CD4-positive, alpha-beta T cell treated with Interleukin-15 for 4 hours (primary cell): ENCODE measurements at regions not wholly inside any gene's neighbourhood (a gene's known extent, or its start where the extent isn't known, plus 50 kb on each side); places are given as distances from the start of the nearest gene placed in this dataset.

Experiments
- DNase-seq: peaks from one replicate; pipeline ENCODE4 v3.0.0-alpha.2; 2020; ENCODE audit warnings: low spot score

DNA sequence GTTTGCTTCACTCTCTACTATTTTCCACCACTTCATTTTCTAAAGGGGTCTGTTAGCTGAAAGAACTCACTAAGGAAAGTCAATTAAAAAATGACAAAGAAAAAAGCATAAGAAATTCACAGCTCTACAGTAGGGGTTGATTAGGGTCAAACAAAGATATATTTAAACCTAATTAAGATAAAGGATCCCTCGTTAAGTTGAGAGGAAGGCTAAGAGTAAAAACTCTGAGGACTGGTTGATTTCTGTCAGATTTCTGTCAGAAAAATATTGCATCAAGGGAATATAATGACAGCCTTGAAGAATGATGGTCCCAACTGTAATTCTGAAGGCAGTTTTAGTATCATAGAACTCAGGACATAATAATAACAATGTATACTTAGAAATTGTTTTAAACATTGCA lies 218.0 kb downstream of the QDPR start:
- no peak for DNase-seq

DNA sequence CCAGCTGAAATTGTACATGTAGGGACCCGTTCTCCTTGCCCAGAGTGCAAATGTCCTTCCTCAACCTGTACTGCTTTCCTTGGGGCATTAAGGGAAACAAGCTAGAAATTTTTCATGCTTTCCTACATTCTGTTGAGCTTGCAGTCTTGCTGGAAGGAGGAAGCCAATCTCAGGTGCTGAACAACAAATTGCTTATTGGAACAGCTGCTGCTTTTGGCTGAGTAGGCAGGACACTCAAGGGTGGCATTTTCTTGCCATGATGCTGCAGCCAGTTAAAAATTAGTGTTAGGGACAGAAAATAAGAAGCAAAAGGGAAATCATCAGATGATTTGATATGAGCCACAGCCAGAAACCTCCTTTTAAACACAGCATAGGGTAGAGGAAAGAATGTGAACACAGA lies 223.7 kb downstream of the QDPR start:
- DNase-seq = no peak

DNA sequence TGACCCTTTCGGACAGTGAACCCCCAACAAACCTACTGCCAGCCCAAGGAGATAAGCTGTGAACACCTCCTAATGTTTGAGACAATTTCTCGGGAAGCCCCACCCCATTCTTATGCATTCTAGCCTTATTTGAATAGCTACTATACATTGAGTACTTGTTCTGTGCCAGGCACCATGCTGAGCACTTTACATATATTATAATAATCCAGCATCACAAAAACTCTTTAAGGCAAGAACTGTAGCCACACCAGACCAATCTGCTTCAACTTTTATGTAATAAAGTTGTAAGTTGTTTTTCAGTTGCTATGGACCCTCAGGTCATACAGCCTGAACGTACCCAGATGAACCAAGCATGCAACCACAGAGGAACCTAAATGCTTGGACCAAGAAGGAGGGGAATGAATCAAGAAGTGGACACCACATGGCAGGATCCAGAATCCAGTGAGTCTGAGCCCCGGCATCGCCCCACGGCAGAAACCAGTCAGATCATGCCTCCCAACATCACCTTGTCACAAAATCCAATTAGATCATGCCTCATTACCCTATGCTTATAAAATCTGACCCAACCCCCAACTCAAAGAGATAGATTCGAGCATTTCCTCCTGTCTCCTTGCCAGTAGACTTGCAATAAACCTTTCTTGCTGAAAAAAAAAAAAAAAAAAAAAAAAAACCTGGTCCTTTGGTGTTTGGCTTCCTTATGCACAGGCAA lies 225.0 kb downstream of the QDPR start:
- no peak for DNase-seq

DNA sequence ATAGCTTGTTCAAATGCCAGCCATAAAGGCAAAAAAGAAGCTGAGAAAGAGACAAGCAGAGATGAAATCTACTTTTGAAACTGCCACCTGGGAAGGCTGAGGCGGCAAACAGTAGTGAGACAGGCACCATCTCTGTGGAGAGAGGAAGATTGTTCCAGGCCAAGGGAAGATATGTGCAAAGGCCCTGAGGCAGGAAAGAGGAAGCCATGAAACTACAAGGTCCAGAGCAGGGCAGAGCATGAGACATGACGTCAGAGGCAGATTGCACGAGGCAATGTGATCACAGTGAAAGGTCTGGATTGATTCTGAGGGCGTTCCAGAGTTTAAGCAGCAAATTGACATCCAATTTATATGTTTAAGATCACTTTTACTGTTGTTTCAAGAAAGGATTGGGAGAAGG lies 226.1 kb downstream of the QDPR start:
- no peak for DNase-seq

DNA sequence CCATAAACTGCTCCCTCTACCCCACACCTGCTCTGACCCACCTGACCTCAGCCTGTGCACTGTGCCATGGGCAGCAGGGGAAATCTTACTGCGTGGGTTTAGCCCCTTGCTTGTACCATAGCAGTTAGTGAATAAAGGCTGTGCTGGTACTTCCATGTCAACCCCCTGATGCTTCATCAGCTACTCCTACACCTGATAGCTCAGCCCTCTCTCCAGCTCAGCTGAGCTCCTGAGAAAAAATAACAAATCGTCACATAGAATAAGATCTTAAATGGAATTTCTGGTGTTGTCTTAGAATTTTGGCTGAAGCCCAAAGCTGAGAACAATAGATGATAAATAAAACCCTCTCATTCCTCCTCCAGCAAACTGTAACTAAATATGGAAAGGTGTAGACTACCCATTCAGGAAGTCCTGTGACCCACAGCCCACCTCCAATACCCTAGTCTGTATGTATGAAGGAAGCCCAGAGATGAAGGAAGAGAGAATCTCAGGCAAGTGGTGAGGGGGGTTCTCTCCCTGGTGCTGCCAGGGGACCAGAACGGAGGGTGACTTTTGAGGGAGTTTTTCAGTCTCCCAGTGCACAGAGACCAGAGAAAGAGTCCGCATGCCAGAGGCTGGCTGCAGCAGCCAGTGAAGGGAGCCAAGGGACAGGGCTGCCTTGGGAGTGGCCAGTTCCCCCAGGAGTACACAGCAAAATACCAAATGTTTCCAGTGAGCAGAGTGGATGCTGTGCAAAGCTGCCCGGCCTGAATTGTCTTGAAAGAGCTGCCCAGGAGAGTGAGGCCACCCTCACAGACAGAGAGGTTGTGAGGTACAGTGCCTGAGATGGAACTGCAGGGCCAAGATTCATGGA lies 227.3 kb downstream of the QDPR start:
- DNase-seq = no peak

DNA sequence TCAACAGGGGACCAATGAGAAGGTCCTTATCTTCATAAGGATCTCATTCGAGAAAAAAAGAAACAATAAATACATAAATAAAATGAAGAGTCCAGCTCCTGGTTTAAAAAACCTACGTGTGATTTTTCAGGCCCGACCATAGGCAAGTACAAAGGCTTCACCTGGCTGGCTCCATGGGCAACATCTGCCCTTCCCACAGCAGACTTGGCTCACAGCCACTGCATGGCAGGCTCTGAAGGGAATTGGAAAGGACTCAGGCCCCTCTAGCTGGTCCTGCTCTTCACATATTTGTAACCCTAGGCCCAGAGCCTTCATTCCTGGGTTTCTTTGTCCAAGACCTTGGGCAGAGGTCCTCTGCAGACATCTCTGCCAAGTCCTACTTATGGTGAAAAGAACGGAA lies 228.1 kb downstream of the QDPR start:
- no peak for DNase-seq

DNA sequence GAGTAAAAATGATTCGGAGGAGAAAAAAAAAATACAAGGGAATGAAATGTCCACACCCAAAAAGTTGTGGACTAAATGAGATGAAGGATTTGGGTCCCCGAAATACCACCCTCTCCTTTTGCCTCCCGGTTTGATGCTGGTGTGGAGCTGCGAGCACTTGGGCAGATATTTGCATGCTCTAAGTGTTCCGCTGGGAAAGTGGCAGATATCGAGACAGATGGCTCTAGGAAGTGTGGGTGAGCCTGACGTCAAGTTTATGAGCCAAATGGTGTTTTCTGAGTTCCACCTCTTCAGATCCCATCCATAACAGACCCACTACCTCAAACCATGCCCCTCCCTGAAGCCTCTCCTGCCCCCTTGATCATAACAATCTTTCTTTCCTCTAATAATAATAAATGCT lies 228.6 kb downstream of the QDPR start:
- DNase-seq = no peak

DNA sequence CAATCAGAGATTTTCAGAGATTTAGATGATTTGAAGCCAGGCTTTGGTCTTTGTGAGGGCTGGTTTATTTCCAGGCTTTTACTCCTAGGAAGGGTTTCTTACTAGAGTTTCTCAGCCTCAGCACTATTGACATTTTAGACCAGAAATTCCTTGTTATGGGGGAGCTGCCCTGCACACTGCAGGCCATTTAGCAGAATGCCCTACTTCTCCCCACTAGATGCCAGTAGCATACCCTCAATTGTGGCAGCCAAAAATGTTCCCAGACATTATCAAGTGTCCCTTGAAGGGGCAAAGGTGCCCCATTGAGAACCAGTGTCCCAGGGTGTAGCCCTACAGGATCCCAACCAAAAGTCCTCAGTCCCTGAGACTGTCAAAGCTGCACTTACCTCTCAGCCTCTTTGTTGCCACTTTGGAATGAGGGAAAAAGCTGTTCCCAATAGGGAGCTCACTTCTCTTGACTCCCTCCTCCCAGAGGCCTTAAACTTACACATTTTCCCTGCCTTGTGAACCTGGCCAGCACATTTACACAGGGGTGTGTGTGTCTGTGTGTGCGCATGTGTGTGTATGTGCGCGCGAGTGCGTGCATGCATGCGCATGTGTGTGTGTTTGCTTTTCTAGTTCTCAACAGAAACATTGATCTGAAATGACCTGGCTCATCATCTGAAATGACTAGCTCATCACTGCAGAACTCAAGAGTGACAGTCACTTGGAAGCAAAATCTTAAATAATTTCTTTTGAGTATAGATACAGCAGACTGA lies 231.4 kb downstream of the QDPR start:
- DNase-seq = no peak

DNA sequence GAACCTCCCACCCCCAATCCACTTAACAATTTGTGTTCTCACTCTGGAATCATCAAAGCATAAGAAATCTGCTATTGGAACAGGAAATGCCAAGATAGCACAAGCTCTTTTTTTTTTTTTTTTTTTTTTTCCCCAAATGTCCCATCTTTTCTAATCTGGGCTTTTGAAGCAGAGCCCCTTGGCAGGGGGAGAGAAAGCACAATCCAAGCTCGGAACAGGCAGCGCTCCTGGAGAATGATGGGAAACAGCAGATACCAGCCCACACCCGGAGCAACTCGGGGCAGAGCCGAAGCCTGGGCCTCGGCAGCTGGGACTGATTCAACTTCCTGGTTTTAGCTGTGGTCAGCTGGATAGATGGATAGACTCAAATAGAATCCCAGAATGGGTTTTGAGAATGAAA lies 235.1 kb downstream of the QDPR start:
- DNase-seq = no peak

DNA sequence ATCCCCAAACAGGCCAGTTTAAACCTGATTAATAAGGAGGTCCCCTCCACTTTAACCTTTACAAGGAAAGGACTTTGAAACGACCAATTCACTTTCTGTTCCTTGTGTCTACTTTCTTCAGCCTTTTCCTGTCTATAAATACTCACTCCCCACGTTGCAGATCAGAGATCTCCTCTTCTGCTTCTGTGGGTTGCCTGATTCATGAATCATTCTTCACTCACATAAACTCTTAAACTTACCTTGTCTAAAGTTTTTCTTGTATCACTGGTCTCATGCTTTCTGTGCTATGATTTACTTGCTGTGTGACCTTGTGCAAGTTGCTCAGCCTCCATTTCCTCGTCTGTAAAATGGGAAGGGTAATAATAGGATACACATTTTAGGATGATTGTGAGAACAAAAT lies 236.1 kb downstream of the QDPR start:
- no peak for DNase-seq

DNA sequence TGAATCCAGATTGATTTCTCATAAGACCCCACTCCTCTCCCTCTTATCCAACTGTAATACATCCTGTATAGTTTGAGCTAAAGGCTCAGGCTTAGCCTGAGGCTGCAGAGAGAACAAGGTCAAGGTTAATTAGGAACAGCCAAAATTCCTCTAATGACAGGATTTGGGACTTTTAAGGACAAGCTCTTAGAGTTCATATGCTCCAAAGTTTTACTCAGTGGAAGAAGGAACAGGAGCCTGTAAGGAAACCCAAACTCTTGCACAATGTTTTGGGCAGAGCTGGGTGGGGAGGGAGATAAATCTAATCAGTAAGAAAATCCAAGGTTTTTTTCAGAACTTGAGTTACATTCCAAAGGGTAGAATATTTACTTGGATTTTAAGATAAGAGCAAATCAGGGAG lies 238.8 kb downstream of the QDPR start:
- DNase-seq = no peak

DNA sequence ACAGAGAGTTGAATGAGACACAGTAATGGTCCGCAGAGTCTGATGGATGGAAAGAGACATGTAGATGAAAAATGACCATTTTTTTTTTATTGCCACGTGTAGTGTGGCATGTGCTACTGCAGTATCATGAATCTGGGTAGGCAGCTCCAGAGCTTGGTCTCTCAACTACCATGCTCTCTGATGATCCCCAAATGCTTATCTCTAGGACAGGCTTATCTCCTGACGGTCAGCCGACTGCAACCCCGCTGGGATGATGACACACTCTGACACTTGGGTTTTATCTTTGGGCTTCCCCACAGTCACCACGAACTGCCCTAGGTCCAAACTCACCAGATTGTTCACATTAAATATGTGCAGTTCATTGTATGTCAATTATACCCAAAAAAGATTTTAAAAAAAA lies 239.7 kb downstream of the QDPR start:
- no peak for DNase-seq

DNA sequence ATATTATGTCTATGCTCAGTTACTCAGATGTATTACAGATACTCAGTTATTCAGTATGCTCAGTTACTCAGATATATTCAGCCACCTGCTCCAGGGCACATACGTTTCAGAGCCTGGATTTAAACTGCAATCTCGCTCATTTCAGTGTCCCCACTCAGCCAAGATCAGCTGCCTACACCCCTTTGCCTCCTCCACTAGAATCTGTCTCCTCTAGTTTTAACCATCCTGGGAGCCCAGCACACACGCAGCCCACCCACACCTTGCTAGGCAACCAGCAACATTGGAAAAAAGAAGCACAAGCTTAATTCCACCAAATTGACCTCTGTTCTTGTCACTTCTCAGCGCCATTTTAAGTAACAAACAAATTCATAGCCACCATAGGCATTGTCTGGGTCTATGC lies 246.2 kb downstream of the QDPR start:
- DNase-seq = no peak

DNA sequence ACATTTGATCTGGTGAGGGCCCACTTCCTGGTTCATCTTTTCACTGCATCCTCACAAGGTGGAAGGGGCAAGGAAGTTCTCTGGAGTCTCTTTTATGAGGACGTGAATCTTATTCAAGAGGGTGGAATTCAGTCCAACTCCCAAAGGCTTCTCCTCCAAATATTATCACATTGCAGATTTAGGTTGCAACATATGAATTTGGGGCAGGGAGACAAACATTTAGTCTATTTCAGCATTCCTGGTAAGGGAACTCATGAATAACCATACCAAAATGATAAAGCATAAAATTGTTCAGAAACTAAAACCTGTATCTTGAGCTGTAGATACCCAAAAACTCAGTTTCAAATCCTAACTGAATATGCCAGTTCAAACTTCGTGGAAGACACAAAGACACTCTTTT lies 246.8 kb downstream of the QDPR start:
- DNase-seq = no peak

DNA sequence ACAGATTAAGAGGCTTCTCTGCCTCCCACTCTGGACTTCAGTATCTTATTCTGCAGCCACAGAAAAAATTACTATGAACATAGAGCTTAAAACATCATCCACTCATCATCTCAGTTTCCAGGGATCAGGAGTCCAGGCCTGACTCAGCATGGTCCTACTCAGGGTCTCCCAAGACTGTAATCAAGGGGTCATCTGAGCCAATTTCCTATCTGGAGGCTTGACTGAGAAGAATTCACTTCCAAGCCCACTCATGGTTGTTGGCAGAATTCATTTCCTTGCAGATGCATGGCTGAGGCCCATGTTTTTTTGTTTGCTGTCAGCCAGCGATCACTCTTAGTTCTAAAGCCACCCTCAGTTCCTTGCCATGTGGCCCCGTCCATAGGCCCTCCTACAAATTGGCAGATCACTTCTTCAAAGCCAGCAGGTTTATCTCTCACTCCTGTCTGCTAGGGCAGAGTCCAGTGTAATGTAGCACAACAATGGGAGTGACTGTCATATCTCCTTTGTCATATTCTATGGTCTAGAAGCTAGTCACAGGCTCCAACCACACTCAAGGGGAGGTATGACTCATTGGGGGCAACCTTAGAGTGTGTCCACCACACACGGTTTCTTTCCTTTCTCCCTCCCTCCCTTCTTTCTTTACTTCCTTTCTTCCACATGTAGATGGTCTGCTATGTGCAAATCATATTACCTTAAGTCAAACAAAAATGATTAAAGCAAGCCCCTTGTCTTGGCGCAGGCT lies 251.6 kb downstream of the QDPR start:
- DNase-seq = no peak

DNA sequence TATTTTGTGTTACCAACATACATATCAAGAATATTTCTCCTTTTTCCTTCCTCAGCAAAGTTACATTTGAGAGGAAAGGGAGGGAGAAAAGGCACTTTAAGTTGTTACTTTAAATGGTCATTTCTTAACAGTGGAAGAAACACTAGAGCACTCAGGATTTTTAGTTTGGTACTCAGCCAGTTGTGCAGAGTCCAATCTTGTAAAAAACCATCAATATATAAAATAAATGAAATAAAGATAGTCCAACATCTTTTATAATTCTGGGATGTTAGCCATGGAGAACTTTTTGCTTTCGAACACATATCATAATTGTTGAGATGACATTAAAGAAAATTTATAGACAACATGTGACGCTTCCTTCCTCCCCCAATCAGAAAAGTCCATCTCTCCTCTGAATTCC lies 253.8 kb downstream of the QDPR start:
- no peak for DNase-seq

DNA sequence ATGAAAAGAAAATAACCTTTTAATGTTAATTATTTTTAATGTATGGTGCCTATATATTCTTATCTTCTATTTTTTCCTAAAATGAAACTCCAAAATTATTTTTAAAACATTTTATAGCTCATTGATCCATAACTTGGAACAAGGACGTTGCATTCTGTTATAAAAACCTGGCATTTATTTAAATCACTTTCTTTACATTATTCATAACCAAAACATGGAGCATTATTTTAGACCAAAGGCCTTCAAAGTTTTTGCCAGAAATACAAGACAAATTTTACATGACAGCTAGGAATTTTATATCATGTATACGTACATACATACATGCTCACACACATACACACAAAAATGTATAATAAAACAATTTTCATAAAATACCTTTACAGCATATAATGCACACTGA lies 259.8 kb downstream of the QDPR start:
- no peak for DNase-seq

DNA sequence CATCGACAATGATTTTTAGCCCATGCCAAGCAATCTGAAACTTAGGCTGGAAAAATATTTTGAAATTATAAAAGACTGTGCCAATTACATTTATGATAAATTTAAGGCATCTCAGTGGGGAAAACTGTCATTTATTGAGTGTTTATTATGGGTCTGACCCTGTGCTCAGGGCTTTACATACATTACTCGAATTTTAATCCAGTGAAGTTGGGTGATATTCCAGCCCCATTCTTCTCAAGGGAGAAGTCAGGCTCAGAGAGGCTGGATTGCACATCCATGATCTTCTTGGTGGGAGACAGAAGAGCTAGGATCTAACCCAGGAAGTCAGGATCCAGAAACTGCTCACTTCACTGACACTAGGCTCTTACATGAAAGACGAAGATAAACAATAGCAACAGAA lies 260.8 kb downstream of the QDPR start:
- DNase-seq = no peak

DNA sequence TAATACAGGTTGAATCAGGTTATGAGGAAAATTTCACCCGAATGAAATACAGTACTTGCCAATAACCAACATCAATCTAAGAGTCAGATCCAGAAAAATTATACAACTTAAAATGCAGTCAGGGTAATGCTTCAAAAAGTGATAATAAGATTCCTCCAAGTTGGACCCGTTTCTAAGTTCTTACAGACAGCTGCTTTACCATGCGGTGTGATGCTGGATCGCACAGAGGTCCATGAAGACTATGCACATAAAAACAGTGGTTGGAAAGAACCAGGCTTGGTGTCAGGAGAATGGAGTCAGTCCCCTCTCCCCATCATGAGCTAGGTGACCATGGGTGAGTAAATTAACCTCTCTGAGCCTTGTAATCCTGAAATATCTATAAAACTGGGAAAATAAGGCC lies 261.3 kb downstream of the QDPR start:
- no peak for DNase-seq

DNA sequence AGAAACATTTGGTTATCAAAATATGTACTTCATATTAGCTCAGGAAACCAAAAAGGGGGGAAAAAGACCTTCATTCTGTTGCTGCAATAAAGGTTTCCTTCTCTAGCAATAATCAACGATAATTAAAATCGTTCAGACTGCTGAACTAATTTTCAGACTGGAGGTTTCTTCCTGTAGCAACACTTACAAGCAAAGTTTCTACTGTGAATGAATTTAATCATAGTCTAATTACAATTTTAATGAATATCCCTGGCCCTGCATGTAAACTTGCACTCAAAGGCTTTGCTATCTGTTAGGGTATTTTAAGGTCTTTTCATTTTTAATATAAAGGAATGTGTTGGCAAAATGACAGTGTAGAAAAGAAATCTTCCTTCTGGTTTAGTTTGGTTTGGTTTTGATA lies 265.2 kb downstream of the QDPR start:
- no peak for DNase-seq

DNA sequence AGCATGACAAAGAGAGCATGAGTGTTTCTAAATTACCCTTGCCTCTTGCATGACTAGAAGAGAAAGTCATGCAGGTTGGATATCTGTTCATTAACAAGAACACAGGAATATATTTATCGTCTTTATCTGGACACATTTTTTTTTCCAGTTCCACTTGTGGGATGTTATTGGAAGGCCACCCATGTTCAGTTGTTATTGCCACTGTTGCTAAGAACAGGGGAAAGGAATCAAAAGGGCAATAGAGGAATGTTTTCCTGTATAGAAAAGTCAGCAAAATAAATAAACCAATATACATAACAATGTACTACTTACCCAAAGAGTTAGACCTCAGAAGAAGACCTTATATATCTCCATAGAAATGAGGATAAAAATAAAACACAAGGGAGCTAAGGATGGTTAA lies 270.1 kb downstream of the QDPR start:
- DNase-seq = no peak

DNA sequence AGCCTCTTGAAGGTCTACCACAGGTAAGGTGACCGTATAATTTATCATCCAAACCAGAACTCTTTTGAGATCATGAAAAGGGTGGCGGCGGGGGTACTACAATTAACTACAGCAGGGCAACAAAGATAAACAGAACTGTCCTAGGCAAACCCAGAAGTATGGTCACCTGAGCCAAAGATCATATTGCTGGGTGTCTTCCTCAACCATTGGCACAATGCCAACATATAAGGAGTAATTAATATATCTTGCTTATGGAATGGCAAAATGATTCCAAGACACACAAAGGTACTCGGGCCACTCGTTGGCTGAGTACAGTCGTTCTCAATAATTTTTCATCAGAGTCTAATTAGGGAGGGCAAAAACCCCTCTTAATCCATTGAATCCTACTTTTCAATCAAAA lies 273.3 kb downstream of the QDPR start:
- DNase-seq = no peak
